Kidney (tissue), 13 donors: ENCODE measurements at regions not wholly inside any gene's neighbourhood (a gene's known extent, or its start where the extent isn't known, plus 50 kb on each side); places are given as distances from the start of the nearest gene placed in this dataset.
"Not testable (repeated sequence)": the region's sequence is repeated elsewhere in the genome, so short reads cannot be mapped to it uniquely, and the experiment has no call there.

Experiments
- DNase-seq, 5 donors: peaks; one replicate each; pipeline ENCODE4 v3.0.0-alpha.2; 2013 to 2020
- FAIRE-seq: peaks from 2 replicates; lab custom pipeline; 2012; peaks lifted over from hg19 to GRCh38; lab: Jason Lieb, UNC
- H3K27ac ChIP-seq, 2 donors: one replicate each; pipeline ENCODE4 v1.7.0; 2013; ENCODE audit warnings: low read depth in 2 of 2, low read length in 2 of 2, inconsistent platforms in 1 of 2
- H3K27me3 ChIP-seq: one replicate; pipeline ENCODE4 v1.7.1; 2013; ENCODE audit warnings: low read length, inconsistent platforms; ENCODE audit not compliant: control insufficient read depth, insufficient read depth
- H3K36me3 ChIP-seq, 3 donors: one replicate each; pipeline versions ENCODE4 v1.7.0 to v1.7.1; 2013; ENCODE audit warnings: low read length in 3 of 3, control low read depth in 1 of 3, inconsistent platforms in 1 of 3; ENCODE audit not compliant: insufficient read depth in 3 of 3, control insufficient read depth in 2 of 3
- H3K4me1 ChIP-seq, 3 donors: one replicate each; pipeline versions ENCODE4 v1.7.0 to v1.7.1; 2013; ENCODE audit warnings: low read length in 3 of 3, inconsistent platforms in 1 of 3, low read depth in 1 of 3; ENCODE audit not compliant: control insufficient read depth in 2 of 3, insufficient read depth in 2 of 3
- H3K4me3 ChIP-seq, 3 donors: one replicate each; pipeline versions ENCODE4 v1.7.0 to v1.8.1; 2013; ENCODE audit warnings: low read length in 3 of 3, control low read depth in 1 of 3, inconsistent platforms in 1 of 3
- H3K9ac ChIP-seq, 3 donors: one replicate each; pipeline versions ENCODE4 v1.7.0 to v1.7.1; 2013; ENCODE audit warnings: low read length in 3 of 3, control low read depth in 1 of 3, inconsistent platforms in 1 of 3
- H3K9me3 ChIP-seq, 3 donors: one replicate each; pipeline versions ENCODE4 v1.7.0 to v1.7.1; 2013; ENCODE audit warnings: low read length in 3 of 3, control low read depth in 1 of 3, inconsistent platforms in 1 of 3; ENCODE audit not compliant: control insufficient read depth in 2 of 3, insufficient read depth in 1 of 3
- intact Hi-C: fragments of 100-400 bp; cut with DNase I; formaldehyde crosslinking; loops from one replicate; pipeline ENCODE4 v1.11.1; 2022
- TF ChIP-seq, protein P1 (sequence below): IDR thresholded peaks from 3 replicates; pipeline ENCODE4 v1.5.1; 2012; ENCODE audit warnings: mild to moderate bottlenecking, moderate library complexity, borderline replicate concordance; ENCODE audit not compliant: insufficient read depth; ENCODE audit errors: extremely low read depth
- donor health status: control.
- donor health status: control.
- donor health status: control.
- donor health status: control.
- donor health status: control.
- donor health status: DM: yes; HTN: yes; CAD: no.
- donor health status: Normal renal cell carcinoma (clear cell type).

GRCh38 chrX:130467936-130468335 lies 66.1 kb downstream of the RBMX2 start:
- DNase-seq (no peak), FAIRE-seq (no peak)
- Histone ChIP-seq H3K4me3 (no peak overlapping the region), H3K4me1 (no peaks in the 10 kb centered on the region), H3K9me3 (no peaks in the 10 kb centered on the region), H3K36me3 (no peaks in the 10 kb centered on the region), H3K27me3 (no peaks in the 10 kb centered on the region), H3K9ac (no peak overlapping the region), H3K27ac (no peak overlapping the region)
- TF ChIP-seq, protein P1, sequence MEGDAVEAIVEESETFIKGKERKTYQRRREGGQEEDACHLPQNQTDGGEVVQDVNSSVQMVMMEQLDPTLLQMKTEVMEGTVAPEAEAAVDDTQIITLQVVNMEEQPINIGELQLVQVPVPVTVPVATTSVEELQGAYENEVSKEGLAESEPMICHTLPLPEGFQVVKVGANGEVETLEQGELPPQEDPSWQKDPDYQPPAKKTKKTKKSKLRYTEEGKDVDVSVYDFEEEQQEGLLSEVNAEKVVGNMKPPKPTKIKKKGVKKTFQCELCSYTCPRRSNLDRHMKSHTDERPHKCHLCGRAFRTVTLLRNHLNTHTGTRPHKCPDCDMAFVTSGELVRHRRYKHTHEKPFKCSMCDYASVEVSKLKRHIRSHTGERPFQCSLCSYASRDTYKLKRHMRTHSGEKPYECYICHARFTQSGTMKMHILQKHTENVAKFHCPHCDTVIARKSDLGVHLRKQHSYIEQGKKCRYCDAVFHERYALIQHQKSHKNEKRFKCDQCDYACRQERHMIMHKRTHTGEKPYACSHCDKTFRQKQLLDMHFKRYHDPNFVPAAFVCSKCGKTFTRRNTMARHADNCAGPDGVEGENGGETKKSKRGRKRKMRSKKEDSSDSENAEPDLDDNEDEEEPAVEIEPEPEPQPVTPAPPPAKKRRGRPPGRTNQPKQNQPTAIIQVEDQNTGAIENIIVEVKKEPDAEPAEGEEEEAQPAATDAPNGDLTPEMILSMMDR = no peak
- intact Hi-C loops = no loop called here

DNA sequence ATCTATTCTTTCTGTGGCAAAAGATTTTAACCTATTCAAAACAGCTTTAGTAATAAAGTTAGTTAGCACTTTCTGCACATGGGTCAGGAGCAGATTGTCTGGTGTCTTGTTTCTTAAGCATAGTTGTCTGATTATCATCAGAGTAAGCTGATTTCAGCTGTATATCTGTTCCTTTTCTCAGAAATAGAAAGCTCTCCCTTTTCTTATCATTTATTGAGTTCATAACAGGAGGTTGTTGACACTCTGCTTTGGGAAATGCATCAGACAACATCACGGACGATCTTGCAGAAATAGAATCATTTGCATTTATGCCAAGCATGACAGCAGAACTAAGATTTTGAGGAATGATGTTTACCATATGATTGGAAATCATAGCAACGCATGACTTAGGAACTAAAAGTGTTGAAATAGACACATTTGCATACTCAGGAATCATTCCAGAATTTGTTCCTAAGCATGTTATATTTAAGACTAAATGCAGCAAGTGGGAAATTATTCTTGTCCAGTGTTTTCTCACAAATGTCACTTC lies 66.7 kb downstream of the RBMX2 start:
- intact Hi-C loops = no loop called here
- TF ChIP-seq, protein P1 = no peak
- FAIRE-seq (no peak), DNase-seq (no peak)
- no peak overlapping the region for H3K4me3 ChIP-seq
- H3K27me3 ChIP-seq = no peaks in the 10 kb centered on the region
- H3K36me3 ChIP-seq = no peaks in the 10 kb centered on the region
- no peak overlapping the region for H3K9ac ChIP-seq
- no peaks in the 10 kb centered on the region for H3K9me3 ChIP-seq
- no peak overlapping the region for H3K27ac ChIP-seq
- no peaks in the 10 kb centered on the region for H3K4me1 ChIP-seq

GRCh38 chrX:130482871-130483270 lies 81.1 kb downstream of the RBMX2 start:
- H3K9ac ChIP-seq = no peak overlapping the region
- no peaks in the 10 kb centered on the region for H3K36me3 ChIP-seq
- no peaks in the 10 kb centered on the region for H3K27me3 ChIP-seq
- no peak overlapping the region for H3K27ac ChIP-seq
- no peaks in the 10 kb centered on the region for H3K4me1 ChIP-seq
- DNase-seq (no peak), FAIRE-seq (no peak)
- intact Hi-C loops = no loop called here
- no peak overlapping the region for H3K4me3 ChIP-seq
- TF ChIP-seq, protein P1 = no peak
- no peaks in the 10 kb centered on the region for H3K9me3 ChIP-seq

- no peaks in the 10 kb centered on the region for H3K9me3 ChIP-seq
- TF ChIP-seq, protein P1 = no peak
- FAIRE-seq (no peak), DNase-seq (no peak)
- H3K27me3 ChIP-seq = no peaks in the 10 kb centered on the region
- H3K27ac ChIP-seq = no peak overlapping the region
- no peaks in the 10 kb centered on the region for H3K4me1 ChIP-seq
- H3K36me3 ChIP-seq = no peaks in the 10 kb centered on the region
- intact Hi-C loops = no loop called here
- H3K9ac ChIP-seq = no peak overlapping the region
- no peak overlapping the region for H3K4me3 ChIP-seq
Observed at GRCh38 chrX:130485870-130486269, 84.1 kb downstream of the RBMX2 start.

GRCh38 chrX:130495502-130495901 lies 93.7 kb downstream of the RBMX2 start:
- H3K27me3 ChIP-seq, H3K4me1 ChIP-seq, H3K36me3 ChIP-seq, H3K27ac ChIP-seq, H3K9ac ChIP-seq, intact Hi-C loops, H3K9me3 ChIP-seq, H3K4me3 ChIP-seq, DNase-seq, FAIRE-seq: not testable (repeated sequence)
